GM12878 (cell line): ENCODE measurements at regions not wholly inside any gene's neighbourhood (a gene's known extent, or its start where the extent isn't known, plus 50 kb on each side); places are given as distances from the start of the nearest gene placed in this dataset.

Source experiments
- ATAC-seq: fragments of 200-7000 bp; cut with Tn5 transposase; 3 replicates; pipeline ENCODE4 v1.9.1; 2020; ENCODE audit warnings: mild to moderate bottlenecking, moderate library complexity
- BruUV-seq: library from RNA; stranded (reverse); fragments of 400-500 nt; replicated peaks from 2 replicates; lab custom pipeline; 2021; lab: Mats Ljungman, UMichigan
- CTCF ChIA-PET: fragments of 300-600 bp; sonication (Branson Sonifier 250); formaldehyde crosslinking; extraction: SDS; loops from one replicate; lab custom pipeline; 2021; ENCODE audit warnings: inconsistent platforms; lab: Yijun Ruan, JAX
- POLR2A ChIA-PET: fragments of 350-600 bp; formaldehyde crosslinking; extraction: SDS; loops from one replicate; lab custom pipeline; 2021; ENCODE audit warnings: inconsistent platforms; lab: Charles Lee
- RAD21 ChIA-PET: fragments of 300-600 bp; sonication (Branson Sonifier 250); formaldehyde crosslinking; loops from one replicate; lab custom pipeline; 2023; ENCODE audit warnings: antibody characterized with exemption; ENCODE audit not compliant: unreplicated experiment; lab: Charles Lee
- SMC1A ChIA-PET: fragments of 300-600 bp; sonication (Branson Sonifier 250); formaldehyde crosslinking; loops from one replicate; lab custom pipeline; 2023; ENCODE audit not compliant: unreplicated experiment, uncharacterized antibody; lab: Charles Lee
- DNase-seq: peaks from one replicate; pipeline ENCODE4 v3.0.0-alpha.2; 2011; ENCODE audit warnings: low read depth, low spot score
- FAIRE-seq: peaks from 3 replicates; lab custom pipeline; 2011; peaks lifted over from hg19 to GRCh38; lab: Jason Lieb, UNC
- H2AFZ ChIP-seq: 2 replicates; pipeline ENCODE4 v1.6.0; 2011; ENCODE audit warnings: low read depth, low read length, control low read depth; ENCODE audit not compliant: control insufficient read depth
- H3K27ac ChIP-seq: 2 replicates; pipeline ENCODE4 v1.5.1; 2011; ENCODE audit warnings: control low read depth; ENCODE audit not compliant: control insufficient read depth, insufficient read depth
- H3K27me3 ChIP-seq, 2 experiments: replicated peaks in 1 of 2; 2 replicates each; pipeline versions ENCODE4 v1.6.0 to v1.6.1; 2011; ENCODE audit warnings: low read length in 1 of 2; ENCODE audit not compliant: control insufficient read depth in 2 of 2, insufficient read depth in 2 of 2
- H3K36me3 ChIP-seq, 2 experiments: 2 replicates each; pipeline ENCODE4 v1.5.1; 2011; ENCODE audit warnings: low read length in 1 of 2; ENCODE audit not compliant: control insufficient read depth in 2 of 2, insufficient read depth in 2 of 2
- H3K4me1 ChIP-seq: 2 replicates; pipeline ENCODE4 v1.6.1; 2011; ENCODE audit warnings: mild to moderate bottlenecking, low read length, moderate library complexity, mixed read lengths; ENCODE audit not compliant: control insufficient read depth, insufficient read depth
- H3K4me2 ChIP-seq: 2 replicates; pipeline ENCODE4 v1.6.0; 2011; ENCODE audit warnings: control low read depth; ENCODE audit not compliant: control insufficient read depth, insufficient read depth
- H3K4me3 ChIP-seq: fragments of 200-600 bp; sonication (generic); 2 replicates; pipeline ENCODE4 v1.5.1; 2016
- H3K79me2 ChIP-seq: 2 replicates; pipeline ENCODE4 v1.6.0; 2011; ENCODE audit warnings: low read length; ENCODE audit not compliant: control insufficient read depth, insufficient read depth
- H3K9ac ChIP-seq: 2 replicates; pipeline ENCODE4 v1.8.0; 2011; ENCODE audit warnings: low read length, control low read depth, mixed read lengths; ENCODE audit not compliant: control insufficient read depth, insufficient read depth
- H3K9me3 ChIP-seq: replicated peaks from 3 replicates; pipeline ENCODE4 v1.5.1; 2011; ENCODE audit warnings: mild to moderate bottlenecking, low read length; ENCODE audit not compliant: control insufficient read depth, insufficient read depth
- H4K20me1 ChIP-seq: 2 replicates; pipeline ENCODE4 v1.6.0; 2011; ENCODE audit not compliant: control insufficient read depth, insufficient read depth
- BCL11A ChIP-seq: IDR thresholded peaks from 2 replicates; pipeline ENCODE4 v1.6.1; 2011; ENCODE audit warnings: low read depth, low read length
- BHLHE40 ChIP-seq, 2 experiments: fragments of 450-650 bp in 1 of 2; IDR thresholded peaks; 2 replicates each; pipeline ENCODE4 v1.6.1; 2011 to 2017; ENCODE audit warnings: low read depth in 2 of 2, borderline replicate concordance in 1 of 2, improper control_type of control experiment in 1 of 2, low read length in 1 of 2, mild to moderate bottlenecking in 1 of 2
- CBFB ChIP-seq: IDR thresholded peaks from 2 replicates; pipeline ENCODE4 v1.6.1; 2016; ENCODE audit warnings: antibody characterized with exemption, low read depth
- CHD2 ChIP-seq: IDR thresholded peaks from 2 replicates; pipeline ENCODE4 v1.6.1; 2011; ENCODE audit warnings: low read depth, low read length, improper control_type of control experiment, borderline replicate concordance
- CHD4 ChIP-seq: fragments of 200-600 bp; sonication (generic); IDR thresholded peaks from 2 replicates; pipeline ENCODE4 v1.6.1; 2016; ENCODE audit warnings: mild to moderate bottlenecking
- CREM ChIP-seq: IDR thresholded peaks from 2 replicates; pipeline ENCODE4 v1.6.1; 2014; ENCODE audit warnings: antibody characterized with exemption, low read depth
- EED ChIP-seq: sonication (generic); IDR thresholded peaks from 2 replicates; pipeline ENCODE4 v1.6.1; 2016; ENCODE audit warnings: antibody characterized with exemption, low read depth
- HDAC6 ChIP-seq: fragments of 200-600 bp; sonication (generic); IDR thresholded peaks from one replicate; pipeline ENCODE4 v1.8.0; 2017; ENCODE audit warnings: antibody characterized with exemption; ENCODE audit not compliant: unreplicated experiment
- SMAD1 ChIP-seq: fragments of 450-650 bp; IDR thresholded peaks from 2 replicates; pipeline ENCODE4 v1.6.1; 2018; ENCODE audit warnings: mild to moderate bottlenecking, low read depth; ENCODE audit not compliant: partially characterized antibody
- SP1 ChIP-seq: IDR thresholded peaks from one replicate; pipeline ENCODE4 v1.6.1; 2011; ENCODE audit warnings: low read depth, low read length
- TAF1 ChIP-seq: IDR thresholded peaks from 2 replicates; pipeline ENCODE4 v1.6.1; 2011; ENCODE audit warnings: mild to moderate bottlenecking, low read depth, low read length, borderline replicate concordance
- TCF3 ChIP-seq: IDR thresholded peaks from 2 replicates; pipeline ENCODE4 v1.6.1; 2012; ENCODE audit warnings: low read depth, mild to moderate bottlenecking, low read length, borderline replicate concordance; ENCODE audit not compliant: insufficient read depth
- WGBS: methylation state at CpG from one replicate; pipeline ENCODE4 v1.1.6; 2016; ENCODE audit warnings: low lambda C conversion rate; ENCODE audit not compliant: insufficient replicate concordance, insufficient coverage; ENCODE audit errors: missing lambda C conversion rate; 5-methylcytosine and 5-hydroxymethylcytosine counted together
- in situ Hi-C: fragments of 300-500 bp; cut with MboI; formaldehyde crosslinking; loops from 9 replicates; pipeline ENCODE4 v1.14.3; 2018; ENCODE audit warnings: mixed read lengths
- intact Hi-C: fragments of 100-400 bp; cut with micrococcal nuclease; formaldehyde crosslinking; loops from one replicate; pipeline ENCODE4 v1.14.2; 2022; ENCODE audit not compliant: unreplicated experiment
- TF ChIP-seq, protein P1 (sequence below): fragments of 450-650 bp; IDR thresholded peaks from 2 replicates; pipeline ENCODE4 v1.6.1; 2016; ENCODE audit warnings: mild to moderate bottlenecking
- TF ChIP-seq, protein P2 (sequence below): IDR thresholded peaks from 2 replicates; pipeline ENCODE4 v1.6.1; 2012; ENCODE audit warnings: low read depth, low read length, improper control_type of control experiment
- TF ChIP-seq, protein P3 (sequence below): IDR thresholded peaks from 2 replicates; pipeline ENCODE4 v1.6.1; 2012; ENCODE audit warnings: low read length, inconsistent platforms
- TF ChIP-seq, protein P4 (sequence below): IDR thresholded peaks from 2 replicates; pipeline ENCODE4 v1.6.1; 2011; ENCODE audit warnings: mild to moderate bottlenecking, low read depth, low read length, moderate library complexity; ENCODE audit not compliant: insufficient replicate concordance
- TF ChIP-seq, protein P5 (sequence below): fragments of 450-650 bp; IDR thresholded peaks from 2 replicates; pipeline ENCODE4 v1.6.1; 2017; ENCODE audit warnings: antibody characterized with exemption, mild to moderate bottlenecking, moderate library complexity

DNA sequence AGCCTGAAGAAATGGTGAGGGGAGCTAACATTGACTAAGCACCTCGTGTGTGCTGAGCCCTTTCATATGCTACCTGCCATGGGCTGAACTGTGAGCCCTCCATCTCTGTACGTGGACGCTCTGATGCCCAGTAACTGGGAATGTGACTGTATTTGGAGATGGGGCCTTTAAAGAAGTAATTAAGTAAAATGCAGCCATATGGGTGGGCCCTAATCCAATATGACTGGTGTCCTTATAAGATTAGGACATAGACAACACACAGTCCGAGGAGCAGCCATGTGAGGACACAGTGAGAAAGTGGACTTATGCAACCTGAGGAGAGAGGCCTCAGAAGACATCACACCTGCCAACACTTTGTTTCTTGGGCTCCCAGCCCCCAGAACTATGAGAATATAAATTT, 92.7 kb upstream of the ATP1B1 start:
- BruUV-seq, result no TSS peak
- RAD21 ChIA-PET, result interaction anchor here (1.6 to 5.2 kb wide), 3 partner anchors 11 to 335 kb away, joined by 3 to 112 read pairs (median 6); no protein-coding TSS in a partner anchor
- TF ChIP-seq BCL11A, result no peak
- TF ChIP-seq CHD4, result no peak
- TF ChIP-seq, protein P1, sequence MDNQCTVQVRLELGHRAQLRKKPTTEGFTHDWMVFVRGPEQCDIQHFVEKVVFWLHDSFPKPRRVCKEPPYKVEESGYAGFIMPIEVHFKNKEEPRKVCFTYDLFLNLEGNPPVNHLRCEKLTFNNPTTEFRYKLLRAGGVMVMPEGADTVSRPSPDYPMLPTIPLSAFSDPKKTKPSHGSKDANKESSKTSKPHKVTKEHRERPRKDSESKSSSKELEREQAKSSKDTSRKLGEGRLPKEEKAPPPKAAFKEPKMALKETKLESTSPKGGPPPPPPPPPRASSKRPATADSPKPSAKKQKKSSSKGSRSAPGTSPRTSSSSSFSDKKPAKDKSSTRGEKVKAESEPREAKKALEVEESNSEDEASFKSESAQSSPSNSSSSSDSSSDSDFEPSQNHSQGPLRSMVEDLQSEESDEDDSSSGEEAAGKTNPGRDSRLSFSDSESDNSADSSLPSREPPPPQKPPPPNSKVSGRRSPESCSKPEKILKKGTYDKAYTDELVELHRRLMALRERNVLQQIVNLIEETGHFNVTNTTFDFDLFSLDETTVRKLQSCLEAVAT, result no peak
- TF ChIP-seq, protein P2, sequence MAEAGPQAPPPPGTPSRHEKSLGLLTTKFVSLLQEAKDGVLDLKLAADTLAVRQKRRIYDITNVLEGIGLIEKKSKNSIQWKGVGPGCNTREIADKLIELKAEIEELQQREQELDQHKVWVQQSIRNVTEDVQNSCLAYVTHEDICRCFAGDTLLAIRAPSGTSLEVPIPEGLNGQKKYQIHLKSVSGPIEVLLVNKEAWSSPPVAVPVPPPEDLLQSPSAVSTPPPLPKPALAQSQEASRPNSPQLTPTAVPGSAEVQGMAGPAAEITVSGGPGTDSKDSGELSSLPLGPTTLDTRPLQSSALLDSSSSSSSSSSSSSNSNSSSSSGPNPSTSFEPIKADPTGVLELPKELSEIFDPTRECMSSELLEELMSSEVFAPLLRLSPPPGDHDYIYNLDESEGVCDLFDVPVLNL, result no peak
- TF ChIP-seq TAF1, result no peak
- TF ChIP-seq, protein P3, sequence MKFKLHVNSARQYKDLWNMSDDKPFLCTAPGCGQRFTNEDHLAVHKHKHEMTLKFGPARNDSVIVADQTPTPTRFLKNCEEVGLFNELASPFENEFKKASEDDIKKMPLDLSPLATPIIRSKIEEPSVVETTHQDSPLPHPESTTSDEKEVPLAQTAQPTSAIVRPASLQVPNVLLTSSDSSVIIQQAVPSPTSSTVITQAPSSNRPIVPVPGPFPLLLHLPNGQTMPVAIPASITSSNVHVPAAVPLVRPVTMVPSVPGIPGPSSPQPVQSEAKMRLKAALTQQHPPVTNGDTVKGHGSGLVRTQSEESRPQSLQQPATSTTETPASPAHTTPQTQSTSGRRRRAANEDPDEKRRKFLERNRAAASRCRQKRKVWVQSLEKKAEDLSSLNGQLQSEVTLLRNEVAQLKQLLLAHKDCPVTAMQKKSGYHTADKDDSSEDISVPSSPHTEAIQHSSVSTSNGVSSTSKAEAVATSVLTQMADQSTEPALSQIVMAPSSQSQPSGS, result no peak
- TF ChIP-seq, protein P4, sequence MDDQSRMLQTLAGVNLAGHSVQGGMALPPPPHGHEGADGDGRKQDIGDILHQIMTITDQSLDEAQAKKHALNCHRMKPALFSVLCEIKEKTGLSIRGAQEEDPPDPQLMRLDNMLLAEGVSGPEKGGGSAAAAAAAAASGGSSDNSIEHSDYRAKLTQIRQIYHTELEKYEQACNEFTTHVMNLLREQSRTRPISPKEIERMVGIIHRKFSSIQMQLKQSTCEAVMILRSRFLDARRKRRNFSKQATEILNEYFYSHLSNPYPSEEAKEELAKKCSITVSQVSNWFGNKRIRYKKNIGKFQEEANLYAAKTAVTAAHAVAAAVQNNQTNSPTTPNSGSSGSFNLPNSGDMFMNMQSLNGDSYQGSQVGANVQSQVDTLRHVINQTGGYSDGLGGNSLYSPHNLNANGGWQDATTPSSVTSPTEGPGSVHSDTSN, result no peak
- no peak for TF ChIP-seq CHD2
- no peak for TF ChIP-seq HDAC6
- no peak for TF ChIP-seq SMAD1
- TF ChIP-seq TCF3, result no peak
- no peak for TF ChIP-seq SP1
- no peak for TF ChIP-seq CBFB
- no peak for TF ChIP-seq BHLHE40 (IDR thresholded peaks at IDR 0.05; ENCODE audit: borderline replicate concordance in 1 of 2, low read depth in 2 of 2, low read length in 1 of 2)
- no peak for TF ChIP-seq CREM
- TF ChIP-seq, protein P5, sequence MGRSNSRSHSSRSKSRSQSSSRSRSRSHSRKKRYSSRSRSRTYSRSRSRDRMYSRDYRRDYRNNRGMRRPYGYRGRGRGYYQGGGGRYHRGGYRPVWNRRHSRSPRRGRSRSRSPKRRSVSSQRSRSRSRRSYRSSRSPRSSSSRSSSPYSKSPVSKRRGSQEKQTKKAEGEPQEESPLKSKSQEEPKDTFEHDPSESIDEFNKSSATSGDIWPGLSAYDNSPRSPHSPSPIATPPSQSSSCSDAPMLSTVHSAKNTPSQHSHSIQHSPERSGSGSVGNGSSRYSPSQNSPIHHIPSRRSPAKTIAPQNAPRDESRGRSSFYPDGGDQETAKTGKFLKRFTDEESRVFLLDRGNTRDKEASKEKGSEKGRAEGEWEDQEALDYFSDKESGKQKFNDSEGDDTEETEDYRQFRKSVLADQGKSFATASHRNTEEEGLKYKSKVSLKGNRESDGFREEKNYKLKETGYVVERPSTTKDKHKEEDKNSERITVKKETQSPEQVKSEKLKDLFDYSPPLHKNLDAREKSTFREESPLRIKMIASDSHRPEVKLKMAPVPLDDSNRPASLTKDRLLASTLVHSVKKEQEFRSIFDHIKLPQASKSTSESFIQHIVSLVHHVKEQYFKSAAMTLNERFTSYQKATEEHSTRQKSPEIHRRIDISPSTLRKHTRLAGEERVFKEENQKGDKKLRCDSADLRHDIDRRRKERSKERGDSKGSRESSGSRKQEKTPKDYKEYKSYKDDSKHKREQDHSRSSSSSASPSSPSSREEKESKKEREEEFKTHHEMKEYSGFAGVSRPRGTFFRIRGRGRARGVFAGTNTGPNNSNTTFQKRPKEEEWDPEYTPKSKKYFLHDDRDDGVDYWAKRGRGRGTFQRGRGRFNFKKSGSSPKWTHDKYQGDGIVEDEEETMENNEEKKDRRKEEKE, result no peak
- TF ChIP-seq EED, result no peak

More for the DNA sequence above, 92.7 kb upstream of the ATP1B1 start:
- no peak for ATAC-seq
- Histone ChIP-seq H3K9me3 (no peaks in the 10 kb centered on the region), H3K9ac (no peak overlapping the region), H4K20me1 (no peaks in the 10 kb centered on the region), H3K79me2 (no peaks in the 10 kb centered on the region), H3K4me3 (no peak overlapping the region), H3K27ac (no peak overlapping the region), H3K27me3 (no peaks in the 10 kb centered on the region), H3K36me3 (no peaks in the 10 kb centered on the region), H2AFZ (no peak overlapping the region), H3K4me1 (peaks cover 21% of the 10 kb centered on the region), H3K4me2 (no peak overlapping the region)
- ChIA-PET CTCF (interaction anchor here (3.5 kb wide), 1 partner anchor 10 kb away, joined by 23 read pairs; no protein-coding TSS in a partner anchor), SMC1A (interaction anchor here (1.2 to 10.0 kb wide), 4 partner anchors 8 to 191 kb away, joined by 3 to 149 read pairs (median 4); no protein-coding TSS in a partner anchor), POLR2A (interaction anchor here (1.1 to 5.3 kb wide), 4 partner anchors 8 to 35 kb away, joined by 3 to 33 read pairs (median 23); no protein-coding TSS in a partner anchor)
- in situ Hi-C loops, result no loop called here
- no peak for DNase-seq
- FAIRE-seq, result no peak
- intact Hi-C loops, result loop anchor here (2.0 to 5.0 kb wide), 2 partner anchors 31 to 93 kb away; partner anchors contain the start of gene ATP1B1
- 77% methylated on average over 4 of the region's 4 CpGs for WGBS
